ENCODE measurements at regions not wholly inside any gene's neighbourhood (a gene's known extent, or its start where the extent isn't known, plus 50 kb on each side); places are given as distances from the start of the nearest gene placed in this dataset.
"Not testable (repeated sequence)": the region's sequence is repeated elsewhere in the genome, so short reads cannot be mapped to it uniquely, and the experiment has no call there.

DNA sequence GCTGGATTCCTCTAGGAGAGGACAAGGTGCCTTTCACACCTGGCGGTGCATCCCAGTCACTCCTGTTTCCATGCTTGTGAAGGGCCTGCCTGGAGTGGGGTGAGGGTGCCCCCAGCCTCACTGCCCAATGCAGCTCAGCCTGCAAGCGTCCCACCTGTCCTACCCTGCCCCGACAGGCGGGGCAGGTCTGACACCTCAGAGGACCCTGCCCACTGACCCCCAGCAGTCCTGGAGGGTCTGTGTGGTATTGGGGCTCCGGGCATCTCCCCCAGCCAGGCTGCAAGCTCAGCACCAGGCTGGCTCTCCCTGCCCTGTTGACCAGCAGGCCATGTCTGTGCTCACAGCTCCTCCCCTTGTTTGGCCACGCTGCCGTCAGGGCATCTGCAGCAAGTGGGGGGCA is 194.9 kb downstream of the LIPI start:
- not testable (repeated sequence) for TF ChIP-seq ZBTB21 (tag by site-specific recombination; IDR thresholded peaks at IDR 0.05)
- TF ChIP-seq, protein P1, sequence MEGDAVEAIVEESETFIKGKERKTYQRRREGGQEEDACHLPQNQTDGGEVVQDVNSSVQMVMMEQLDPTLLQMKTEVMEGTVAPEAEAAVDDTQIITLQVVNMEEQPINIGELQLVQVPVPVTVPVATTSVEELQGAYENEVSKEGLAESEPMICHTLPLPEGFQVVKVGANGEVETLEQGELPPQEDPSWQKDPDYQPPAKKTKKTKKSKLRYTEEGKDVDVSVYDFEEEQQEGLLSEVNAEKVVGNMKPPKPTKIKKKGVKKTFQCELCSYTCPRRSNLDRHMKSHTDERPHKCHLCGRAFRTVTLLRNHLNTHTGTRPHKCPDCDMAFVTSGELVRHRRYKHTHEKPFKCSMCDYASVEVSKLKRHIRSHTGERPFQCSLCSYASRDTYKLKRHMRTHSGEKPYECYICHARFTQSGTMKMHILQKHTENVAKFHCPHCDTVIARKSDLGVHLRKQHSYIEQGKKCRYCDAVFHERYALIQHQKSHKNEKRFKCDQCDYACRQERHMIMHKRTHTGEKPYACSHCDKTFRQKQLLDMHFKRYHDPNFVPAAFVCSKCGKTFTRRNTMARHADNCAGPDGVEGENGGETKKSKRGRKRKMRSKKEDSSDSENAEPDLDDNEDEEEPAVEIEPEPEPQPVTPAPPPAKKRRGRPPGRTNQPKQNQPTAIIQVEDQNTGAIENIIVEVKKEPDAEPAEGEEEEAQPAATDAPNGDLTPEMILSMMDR (tag by site-specific recombination; IDR thresholded peaks at IDR 0.05) = not testable (repeated sequence)
